GM12891 (cell line): ENCODE measurements at regions not wholly inside any gene's neighbourhood (a gene's known extent, or its start where the extent isn't known, plus 50 kb on each side); places are given as distances from the start of the nearest gene placed in this dataset.

Experiments used
- DNase-seq: peaks from one replicate; pipeline ENCODE4 v3.0.0; 2011; ENCODE audit warnings: low spot score; ENCODE audit not compliant: insufficient read length
- FAIRE-seq: peaks from 2 replicates; lab custom pipeline; 2011; peaks lifted over from hg19 to GRCh38; lab: Jason Lieb, UNC
- PAX5 ChIP-seq: IDR thresholded peaks from 2 replicates; pipeline ENCODE4 v1.6.1; 2011; ENCODE audit warnings: low read length, moderate library complexity, mild to moderate bottlenecking; ENCODE audit not compliant: insufficient read depth, severe bottlenecking
- POLR2A ChIP-seq: IDR thresholded peaks from 2 replicates; pipeline ENCODE4 v1.6.1; 2011; ENCODE audit warnings: low read depth, low read length, control low read depth
- POLR2AphosphoS5 ChIP-seq: IDR thresholded peaks from 2 replicates; pipeline ENCODE4 v1.6.1; 2011; ENCODE audit warnings: low read depth, low read length, control low read depth
- POU2F2 ChIP-seq: IDR thresholded peaks from 2 replicates; pipeline ENCODE4 v1.6.1; 2011; ENCODE audit warnings: low read depth, mild to moderate bottlenecking, control low read depth, low read length, moderate library complexity
- SPI1 ChIP-seq: IDR thresholded peaks from 2 replicates; pipeline ENCODE4 v1.6.1; 2011; ENCODE audit warnings: low read depth, low read length, control low read depth
- TAF1 ChIP-seq: IDR thresholded peaks from 2 replicates; pipeline ENCODE4 v1.6.1; 2011; ENCODE audit warnings: low read depth, low read length, control low read depth

- no peak for FAIRE-seq
- TF ChIP-seq POLR2A (no peak), SPI1 (no peak), POU2F2 (no peak), TAF1 (no peak), POLR2AphosphoS5 (no peak), PAX5 (no peak)
- no peak for DNase-seq
Measured at GRCh38 chr5:12392246-12392645, 488.0 kb upstream of the CTNND2 start.

- DNase-seq: no peak
- FAIRE-seq: no peak
- no peak for TF ChIP-seq POU2F2
- TF ChIP-seq POLR2AphosphoS5: no peak
- no peak for TF ChIP-seq SPI1
Measured at GRCh38 chr5:12385095-12385494, 480.8 kb upstream of the CTNND2 start.

GRCh38 chr5:12384005-12384404 is 479.8 kb upstream of the CTNND2 start:
- DNase-seq (no peak), FAIRE-seq (no peak)
- TF ChIP-seq POU2F2: no peak
- no peak for TF ChIP-seq PAX5
- no peak for TF ChIP-seq TAF1
- no peak for TF ChIP-seq POLR2AphosphoS5
- no peak for TF ChIP-seq POLR2A
- TF ChIP-seq SPI1: no peak

GRCh38 chr5:12367973-12368372 is 463.7 kb upstream of the CTNND2 start:
- TF ChIP-seq POLR2A: no peak
- TF ChIP-seq POU2F2: no peak
- TF ChIP-seq POLR2AphosphoS5: no peak
- no peak for DNase-seq
- no peak for FAIRE-seq

DNA sequence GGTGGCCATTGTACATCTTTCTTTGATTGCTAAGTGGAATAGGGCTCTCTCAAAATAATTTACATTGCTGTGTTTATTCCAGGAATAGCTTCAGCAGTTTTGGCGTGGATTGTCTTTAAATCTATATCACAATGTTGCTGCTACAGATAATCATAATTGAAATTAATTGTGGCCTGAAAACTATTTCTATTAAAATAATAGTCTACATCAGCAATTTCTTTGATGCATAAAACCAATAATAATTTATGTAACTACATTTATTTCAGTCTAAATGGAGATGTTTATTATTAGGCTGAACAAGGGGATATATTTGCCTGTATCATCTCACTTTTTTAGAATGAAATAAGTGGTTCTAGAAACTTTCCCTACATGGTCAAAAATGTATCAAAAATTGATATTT is 456.0 kb upstream of the CTNND2 start:
- TF ChIP-seq POLR2AphosphoS5: no peak
- no peak for TF ChIP-seq SPI1
- no peak for TF ChIP-seq POU2F2
- TF ChIP-seq POLR2A: no peak
- TF ChIP-seq TAF1: no peak
- no peak for TF ChIP-seq PAX5
- FAIRE-seq (no peak), DNase-seq (no peak)

GRCh38 chr5:12358371-12359090 is 454.3 kb upstream of the CTNND2 start:
- DNase-seq (no peak), FAIRE-seq (no peak)
- TF ChIP-seq PAX5: no peak
- no peak for TF ChIP-seq POLR2A
- no peak for TF ChIP-seq POU2F2
- TF ChIP-seq SPI1: no peak
- no peak for TF ChIP-seq POLR2AphosphoS5
- no peak for TF ChIP-seq TAF1

- no peak for TF ChIP-seq PAX5
- FAIRE-seq (no peak), DNase-seq (no peak)
Measured at GRCh38 chr5:12357626-12358025, 453.4 kb upstream of the CTNND2 start.

DNA sequence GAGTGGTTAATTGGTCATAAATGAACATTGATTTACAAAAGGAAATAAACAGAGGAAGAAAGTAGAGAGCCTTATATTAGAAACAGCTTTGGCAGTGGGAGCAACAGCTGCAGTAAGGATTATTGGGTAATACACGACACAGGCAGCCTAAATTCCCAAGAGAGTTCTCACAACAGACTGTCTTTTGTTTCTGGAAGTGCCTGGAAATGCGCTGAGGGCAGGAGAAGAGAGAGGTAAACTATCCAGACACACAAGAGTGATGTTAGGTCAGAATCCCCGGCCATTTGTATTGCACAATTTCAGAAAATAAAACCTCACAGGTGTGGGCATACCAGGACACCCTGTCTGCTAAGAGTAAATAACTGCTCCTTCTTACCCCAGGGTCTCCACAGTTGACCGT is 450.4 kb upstream of the CTNND2 start:
- TF ChIP-seq POU2F2 (no peak), TAF1 (no peak), POLR2A (no peak), POLR2AphosphoS5 (no peak), SPI1 (no peak), PAX5 (no peak)
- DNase-seq (no peak), FAIRE-seq (no peak)

- DNase-seq: no peak
- no peak for FAIRE-seq
- TF ChIP-seq TAF1: no peak
- no peak for TF ChIP-seq POLR2AphosphoS5
- no peak for TF ChIP-seq PAX5
- no peak for TF ChIP-seq SPI1
- no peak for TF ChIP-seq POLR2A
- TF ChIP-seq POU2F2: no peak
Measured at GRCh38 chr5:12343558-12343957, 439.3 kb upstream of the CTNND2 start.

GRCh38 chr5:12335938-12336337 is 431.7 kb upstream of the CTNND2 start:
- no peak for FAIRE-seq
- DNase-seq: no peak
- TF ChIP-seq TAF1 (no peak), PAX5 (no peak), POLR2AphosphoS5 (no peak), SPI1 (no peak), POU2F2 (no peak), POLR2A (no peak)

DNA sequence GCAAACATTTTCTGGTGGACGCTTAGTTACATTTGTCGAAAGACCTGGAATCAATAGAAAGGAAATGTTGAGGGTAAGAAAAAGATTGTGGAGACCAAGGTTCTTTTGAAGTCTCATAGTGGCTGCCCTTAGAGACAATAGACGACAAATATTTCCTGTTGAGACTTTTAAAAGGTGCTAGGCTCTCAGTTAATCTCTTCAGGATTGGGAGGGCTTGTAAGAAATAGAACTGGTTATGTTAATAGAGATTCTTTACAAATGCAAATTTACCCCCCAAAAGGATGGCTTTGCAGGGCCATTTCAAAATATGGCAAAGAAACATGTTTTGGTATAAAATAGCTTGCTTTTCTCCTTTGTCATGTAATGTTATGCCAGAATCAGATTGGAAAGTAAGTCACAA is 428.2 kb upstream of the CTNND2 start:
- no peak for FAIRE-seq
- no peak for TF ChIP-seq TAF1
- no peak for DNase-seq
